A673 (cell line): ENCODE measurements at regions not wholly inside any gene's neighbourhood (a gene's known extent, or its start where the extent isn't known, plus 50 kb on each side); places are given as distances from the start of the nearest gene placed in this dataset.

ENCODE experiments used
- BruUV-seq: library from RNA; stranded (reverse); fragments of 400-500 nt; replicated peaks from 2 replicates; lab custom pipeline; 2021; lab: Mats Ljungman, UMichigan
- CTCF ChIA-PET: fragments of 300-600 bp; sonication (Branson Sonifier 250); formaldehyde crosslinking; loops from one replicate; lab custom pipeline; 2022; ENCODE audit warnings: antibody characterized with exemption; lab: Charles Lee
- POLR2A ChIA-PET: fragments of 300-600 bp; sonication (Branson Sonifier 250); formaldehyde crosslinking; loops from one replicate; lab custom pipeline; 2022; ENCODE audit warnings: antibody characterized with exemption; ENCODE audit not compliant: low non-redundant PET; lab: Charles Lee
- DNase-seq: peaks from one replicate; pipeline ENCODE4 v3.0.0-alpha.2; 2015; ENCODE audit warnings: low spot score
- H3K27ac ChIP-seq: fragments of 200-600 bp; sonication (generic); 2 replicates; pipeline ENCODE4 v1.5.1; 2016; ENCODE audit warnings: mixed run types, low read depth, mild to moderate bottlenecking, mixed read lengths, antibody characterized with exemption, low read length; ENCODE audit not compliant: poor library complexity, severe bottlenecking
- H3K27me3 ChIP-seq: fragments of 200-600 bp; sonication (generic); replicated peaks from 2 replicates; pipeline ENCODE4 v1.6.1; 2017; ENCODE audit warnings: mixed run types, low read depth, mild to moderate bottlenecking, mixed read lengths, antibody characterized with exemption, low read length; ENCODE audit not compliant: insufficient read depth, poor library complexity
- H3K36me3 ChIP-seq: fragments of 200-600 bp; sonication (generic); 2 replicates; pipeline ENCODE4 v1.6.1; 2016; ENCODE audit warnings: mixed run types, mild to moderate bottlenecking, mixed read lengths, antibody characterized with exemption, low read length; ENCODE audit not compliant: insufficient read depth, poor library complexity, severe bottlenecking
- H3K4me1 ChIP-seq: fragments of 200-600 bp; sonication (generic); 2 replicates; pipeline ENCODE4 v1.6.1; 2017; ENCODE audit warnings: mixed run types, mild to moderate bottlenecking, mixed read lengths, antibody characterized with exemption, low read length; ENCODE audit not compliant: insufficient read depth, poor library complexity, severe bottlenecking
- H3K4me3 ChIP-seq: fragments of 200-600 bp; sonication (generic); 2 replicates; pipeline ENCODE4 v1.5.1; 2016; ENCODE audit warnings: low read depth, mixed run types, mild to moderate bottlenecking, mixed read lengths, low read length; ENCODE audit not compliant: poor library complexity, severe bottlenecking
- H3K9me3 ChIP-seq: fragments of 200-600 bp; sonication (generic); 2 replicates; pipeline ENCODE4 v1.6.1; 2016; ENCODE audit warnings: mixed run types, low read depth, mild to moderate bottlenecking, mixed read lengths, antibody characterized with exemption, low read length; ENCODE audit not compliant: poor library complexity, severe bottlenecking
- EZH2 ChIP-seq: fragments of 200-600 bp; sonication (generic); IDR thresholded peaks from 2 replicates; pipeline ENCODE4 v1.6.1; 2017; ENCODE audit warnings: borderline replicate concordance, low read depth, mild to moderate bottlenecking, mixed read lengths, antibody characterized with exemption, low read length; ENCODE audit not compliant: poor library complexity, severe bottlenecking
- intact Hi-C: fragments of 100-400 bp; cut with micrococcal nuclease; formaldehyde crosslinking; loops from one replicate; pipeline ENCODE4 v1.10.0; 2022; ENCODE audit not compliant: unreplicated experiment
- TF ChIP-seq, protein P1 (sequence below): fragments of 300-800, 200-600 bp; sonication (generic); conservative IDR thresholded peaks from 2 replicates; pipeline ENCODE4 v1.5.1; 2017; ENCODE audit warnings: low read depth, mild to moderate bottlenecking, antibody characterized with exemption, low read length, moderate library complexity, mixed read lengths

DNA sequence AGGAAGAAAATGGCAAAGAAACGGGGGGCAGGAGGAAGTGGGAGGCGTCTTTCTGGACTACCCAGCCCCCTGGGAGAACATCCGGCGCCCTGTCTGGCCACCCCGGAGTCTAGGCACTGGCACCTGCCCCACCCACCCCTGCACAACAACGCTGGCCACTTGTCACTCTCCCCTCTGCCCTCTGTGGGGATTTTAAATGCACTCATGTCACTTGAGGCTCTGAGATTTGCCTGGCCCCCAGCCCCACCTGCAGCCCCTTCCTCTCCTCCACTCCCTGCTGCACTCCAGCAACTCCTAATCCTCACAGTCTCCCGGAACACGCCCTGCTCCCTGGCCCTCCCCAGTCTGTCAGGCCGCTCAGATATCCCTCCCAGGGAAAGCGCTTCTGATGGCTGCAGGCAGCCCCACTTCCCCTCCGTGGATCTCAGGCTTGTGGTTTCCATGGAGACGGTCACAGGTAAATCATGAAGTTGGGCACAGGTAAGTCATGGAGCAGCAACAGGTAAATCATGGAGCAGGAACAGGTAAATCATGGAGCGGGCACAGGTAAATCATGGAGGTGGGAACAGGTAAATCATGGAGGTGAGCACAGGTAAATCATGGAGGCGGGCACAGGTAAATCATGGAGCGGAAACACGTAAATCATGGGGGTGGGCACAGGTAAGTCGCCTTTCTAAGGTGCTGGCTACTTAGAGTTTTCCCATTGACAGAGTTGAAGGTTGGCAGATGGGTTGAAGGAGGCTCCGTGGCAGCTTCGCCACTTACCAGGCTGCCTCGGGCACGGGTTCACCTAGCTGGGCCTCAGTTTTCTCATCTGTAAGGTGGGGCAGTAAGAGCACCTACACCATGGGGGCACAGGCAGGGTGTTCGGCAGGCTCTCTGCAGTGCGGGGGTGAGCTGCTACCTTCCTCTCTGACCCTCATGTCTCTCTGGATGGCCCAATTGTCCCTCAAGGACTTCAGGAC lies 79.0 kb upstream of the SHISAL1 start:
- BruUV-seq = no TSS peak
- no peak overlapping the region for H3K27ac ChIP-seq
- POLR2A ChIA-PET = no interaction called here
- intact Hi-C loops = no loop called here
- H3K27me3 ChIP-seq = no peaks in the 10 kb centered on the region
- no peak for DNase-seq
- TF ChIP-seq, protein P1, sequence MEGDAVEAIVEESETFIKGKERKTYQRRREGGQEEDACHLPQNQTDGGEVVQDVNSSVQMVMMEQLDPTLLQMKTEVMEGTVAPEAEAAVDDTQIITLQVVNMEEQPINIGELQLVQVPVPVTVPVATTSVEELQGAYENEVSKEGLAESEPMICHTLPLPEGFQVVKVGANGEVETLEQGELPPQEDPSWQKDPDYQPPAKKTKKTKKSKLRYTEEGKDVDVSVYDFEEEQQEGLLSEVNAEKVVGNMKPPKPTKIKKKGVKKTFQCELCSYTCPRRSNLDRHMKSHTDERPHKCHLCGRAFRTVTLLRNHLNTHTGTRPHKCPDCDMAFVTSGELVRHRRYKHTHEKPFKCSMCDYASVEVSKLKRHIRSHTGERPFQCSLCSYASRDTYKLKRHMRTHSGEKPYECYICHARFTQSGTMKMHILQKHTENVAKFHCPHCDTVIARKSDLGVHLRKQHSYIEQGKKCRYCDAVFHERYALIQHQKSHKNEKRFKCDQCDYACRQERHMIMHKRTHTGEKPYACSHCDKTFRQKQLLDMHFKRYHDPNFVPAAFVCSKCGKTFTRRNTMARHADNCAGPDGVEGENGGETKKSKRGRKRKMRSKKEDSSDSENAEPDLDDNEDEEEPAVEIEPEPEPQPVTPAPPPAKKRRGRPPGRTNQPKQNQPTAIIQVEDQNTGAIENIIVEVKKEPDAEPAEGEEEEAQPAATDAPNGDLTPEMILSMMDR = no peak
- no peak for TF ChIP-seq EZH2
- no peaks in the 10 kb centered on the region for H3K36me3 ChIP-seq
- CTCF ChIA-PET = no interaction called here
- H3K9me3 ChIP-seq = no peaks in the 10 kb centered on the region
- no peak overlapping the region for H3K4me3 ChIP-seq
- H3K4me1 ChIP-seq = no peaks in the 10 kb centered on the region

DNA sequence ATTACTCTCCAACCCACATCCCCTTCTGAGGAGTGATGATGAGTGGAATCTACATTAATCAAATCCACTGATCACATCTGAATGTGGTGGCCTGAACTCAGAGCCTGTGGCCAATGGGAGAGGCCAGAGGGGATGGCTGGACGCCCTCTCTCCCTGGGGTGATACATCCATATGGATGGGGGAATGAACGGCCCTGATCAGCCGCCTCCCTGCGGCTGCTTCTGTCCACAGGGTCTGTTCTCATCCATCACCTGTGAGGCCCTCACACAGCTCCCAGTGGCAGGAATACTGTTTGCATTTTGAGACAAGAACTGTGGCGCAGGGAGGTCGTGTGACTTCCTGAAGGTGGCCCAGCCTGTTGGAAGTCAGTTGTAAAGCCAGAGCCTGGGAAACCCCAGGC lies 78.3 kb upstream of the SHISAL1 start:
- no peak for DNase-seq
- Histone ChIP-seq H3K27me3 (no peaks in the 10 kb centered on the region), H3K4me3 (no peak overlapping the region), H3K36me3 (no peaks in the 10 kb centered on the region), H3K4me1 (no peaks in the 10 kb centered on the region), H3K9me3 (no peaks in the 10 kb centered on the region), H3K27ac (no peak overlapping the region)
- no TSS peak for BruUV-seq
- intact Hi-C loops = no loop called here
- TF ChIP-seq, protein P1 = no peak
- TF ChIP-seq EZH2 = no peak
- CTCF ChIA-PET = no interaction called here
- POLR2A ChIA-PET = no interaction called here

DNA sequence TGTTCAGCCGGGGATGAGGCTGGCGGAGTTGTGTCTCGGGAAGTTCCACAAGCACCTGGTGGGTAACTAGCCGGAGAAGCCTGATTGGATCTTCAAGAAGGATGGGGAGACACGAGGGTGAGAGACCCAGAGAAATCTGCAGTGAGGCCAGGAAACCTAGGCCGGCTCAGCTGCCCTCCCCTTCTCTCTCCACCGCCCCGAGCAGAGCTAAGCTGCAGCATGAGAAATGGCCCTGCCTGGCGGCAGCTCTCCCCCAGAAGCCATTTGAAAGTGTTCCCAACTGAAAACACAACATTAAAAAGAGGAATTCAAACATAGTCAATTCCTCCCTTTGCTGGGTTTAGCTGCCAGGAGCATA lies 77.8 kb upstream of the SHISAL1 start:
- no peak overlapping the region for H3K4me3 ChIP-seq
- POLR2A ChIA-PET = no interaction called here
- no peaks in the 10 kb centered on the region for H3K36me3 ChIP-seq
- no peak overlapping the region for H3K27ac ChIP-seq
- no TSS peak for BruUV-seq
- no peak for DNase-seq
- no peaks in the 10 kb centered on the region for H3K27me3 ChIP-seq
- no peak for TF ChIP-seq EZH2
- TF ChIP-seq, protein P1 = no peak
- intact Hi-C loops = no loop called here
- CTCF ChIA-PET = no interaction called here
- H3K4me1 ChIP-seq = no peaks in the 10 kb centered on the region
- no peaks in the 10 kb centered on the region for H3K9me3 ChIP-seq
